GM12891 (cell line): ENCODE measurements at regions not wholly inside any gene's neighbourhood (a gene's known extent, or its start where the extent isn't known, plus 50 kb on each side); places are given as distances from the start of the nearest gene placed in this dataset.

ENCODE experiments used
- PAX5 ChIP-seq: IDR thresholded peaks from 2 replicates; pipeline ENCODE4 v1.6.1; 2011; ENCODE audit warnings: low read length, moderate library complexity, mild to moderate bottlenecking; ENCODE audit not compliant: insufficient read depth, severe bottlenecking
- POLR2A ChIP-seq: IDR thresholded peaks from 2 replicates; pipeline ENCODE4 v1.6.1; 2011; ENCODE audit warnings: low read depth, low read length, control low read depth
- POLR2AphosphoS5 ChIP-seq: IDR thresholded peaks from 2 replicates; pipeline ENCODE4 v1.6.1; 2011; ENCODE audit warnings: low read depth, low read length, control low read depth
- SPI1 ChIP-seq: IDR thresholded peaks from 2 replicates; pipeline ENCODE4 v1.6.1; 2011; ENCODE audit warnings: low read depth, low read length, control low read depth
- TAF1 ChIP-seq: IDR thresholded peaks from 2 replicates; pipeline ENCODE4 v1.6.1; 2011; ENCODE audit warnings: low read depth, low read length, control low read depth

GRCh38 chr2:175539122-175539521, 357.6 kb upstream of the ATP5MC3 start:
- TF ChIP-seq POLR2AphosphoS5 = no peak
- no peak for TF ChIP-seq POLR2A
- no peak for TF ChIP-seq TAF1
- TF ChIP-seq SPI1 = no peak
- TF ChIP-seq PAX5 = no peak
